Hepatocyte (in vitro differentiated cells): ENCODE measurements at regions not wholly inside any gene's neighbourhood (a gene's known extent, or its start where the extent isn't known, plus 50 kb on each side); places are given as distances from the start of the nearest gene placed in this dataset.

Experiments
- CTCF ChIP-seq: fragments of 200-600 bp; sonication (generic); IDR thresholded peaks from 2 replicates; pipeline ENCODE4 v1.5.1; 2016; ENCODE audit warnings: antibody characterized with exemption, mild to moderate bottlenecking; ENCODE audit not compliant: poor library complexity
- EZH2 ChIP-seq: fragments of 200-600 bp; sonication (generic); IDR thresholded peaks from 2 replicates; pipeline ENCODE4 v1.6.1; 2016; ENCODE audit warnings: antibody characterized with exemption, mild to moderate bottlenecking, borderline replicate concordance
- EZH2phosphoT487 ChIP-seq: fragments of 200-600 bp; sonication (generic); IDR thresholded peaks from one replicate; pipeline ENCODE4 v1.6.1; 2018; ENCODE audit warnings: antibody characterized with exemption, mild to moderate bottlenecking, low read depth, moderate library complexity; ENCODE audit not compliant: unreplicated experiment, severe bottlenecking

- TF ChIP-seq CTCF = no peak
- no peak for TF ChIP-seq EZH2phosphoT487
- no peak for TF ChIP-seq EZH2
Measured at GRCh38 chr15:38782156-38782555, 217.5 kb upstream of the RASGRP1 start.
